SU-DHL-6 (cell line): ENCODE measurements at regions not wholly inside any gene's neighbourhood (a gene's known extent, or its start where the extent isn't known, plus 50 kb on each side); places are given as distances from the start of the nearest gene placed in this dataset.

Source experiments
- H2AFZ ChIP-seq: fragments of 200-600 bp; sonication (generic); 2 replicates; pipeline ENCODE4 v1.6.1; 2014; ENCODE audit warnings: low read depth, mild to moderate bottlenecking, moderate library complexity, mixed read lengths, antibody characterized with exemption, low read length; ENCODE audit not compliant: severe bottlenecking
- H3F3A ChIP-seq: fragments of 200-600 bp; shearing (Covaris generic); 2 replicates; pipeline ENCODE4 v1.6.0; 2016; ENCODE audit warnings: antibody characterized with exemption, mild to moderate bottlenecking; ENCODE audit not compliant: insufficient read depth
- H3K27ac ChIP-seq: fragments of 200-600 bp; sonication (generic); 2 replicates; pipeline ENCODE4 v1.5.1; 2016; ENCODE audit warnings: low read depth, mild to moderate bottlenecking, low read length, moderate library complexity, mixed read lengths
- H3K27me3 ChIP-seq: fragments of 200-600 bp; sonication (generic), shearing (Covaris generic); 2 replicates; pipeline ENCODE4 v1.6.0; 2014; ENCODE audit warnings: mild to moderate bottlenecking, low read length
- H3K36me3 ChIP-seq: fragments of 200-600 bp; sonication (generic); 2 replicates; pipeline ENCODE4 v1.6.1; 2014; ENCODE audit warnings: mild to moderate bottlenecking, low read length, mixed read lengths
- H3K4me2 ChIP-seq: fragments of 300-600, 200-600 bp; shearing (Covaris generic), sonication (generic); 2 replicates; pipeline ENCODE4 v1.6.0; 2014; ENCODE audit warnings: low read length, low read depth, mild to moderate bottlenecking; ENCODE audit not compliant: poor library complexity, severe bottlenecking
- H3K4me3 ChIP-seq: fragments of 200-600 bp; sonication (generic); 2 replicates; pipeline ENCODE4 v1.5.1; 2014; ENCODE audit warnings: antibody characterized with exemption, low read length, mild to moderate bottlenecking, mixed read lengths; ENCODE audit not compliant: insufficient read depth, poor library complexity, severe bottlenecking
- H3K79me2 ChIP-seq: fragments of 200-600 bp; sonication (generic); 2 replicates; pipeline ENCODE4 v1.6.1; 2014; ENCODE audit warnings: mild to moderate bottlenecking, low read length, moderate library complexity; ENCODE audit not compliant: insufficient read depth
- H3K9ac ChIP-seq: fragments of 200-600 bp; sonication (generic); 2 replicates; pipeline ENCODE4 v1.7.0; 2014; ENCODE audit warnings: mild to moderate bottlenecking, low read length
- H3K9me2 ChIP-seq: fragments of 200-600 bp; sonication (generic); replicated peaks from 2 replicates; pipeline ENCODE4 v1.6.1; 2014; ENCODE audit warnings: low read length; ENCODE audit not compliant: insufficient read depth
- H3K9me3 ChIP-seq: fragments of 200-600 bp; sonication (generic); 2 replicates; pipeline ENCODE4 v1.6.1; 2014; ENCODE audit warnings: low read length, mixed read lengths; ENCODE audit not compliant: insufficient read depth
- H4K20me1 ChIP-seq: fragments of 200-600 bp; sonication (generic); 2 replicates; pipeline ENCODE4 v1.6.1; 2014; ENCODE audit warnings: low read depth, mild to moderate bottlenecking, antibody characterized with exemption, low read length, moderate library complexity, mixed read lengths
- EZH2phosphoT487 ChIP-seq: fragments of 200-600 bp; sonication (generic), shearing (Covaris generic); conservative IDR thresholded peaks from 2 replicates; pipeline ENCODE4 v1.6.1; 2018; ENCODE audit warnings: mild to moderate bottlenecking, antibody characterized with exemption, low read length, moderate library complexity, mixed read lengths
- TF ChIP-seq, protein P1 (sequence below): fragments of 200-600 bp; sonication (generic); IDR thresholded peaks from one replicate; pipeline ENCODE4 v1.5.1; 2017; ENCODE audit warnings: antibody characterized with exemption, mild to moderate bottlenecking, low read length, moderate library complexity; ENCODE audit not compliant: insufficient read depth, poor library complexity, severe bottlenecking

DNA sequence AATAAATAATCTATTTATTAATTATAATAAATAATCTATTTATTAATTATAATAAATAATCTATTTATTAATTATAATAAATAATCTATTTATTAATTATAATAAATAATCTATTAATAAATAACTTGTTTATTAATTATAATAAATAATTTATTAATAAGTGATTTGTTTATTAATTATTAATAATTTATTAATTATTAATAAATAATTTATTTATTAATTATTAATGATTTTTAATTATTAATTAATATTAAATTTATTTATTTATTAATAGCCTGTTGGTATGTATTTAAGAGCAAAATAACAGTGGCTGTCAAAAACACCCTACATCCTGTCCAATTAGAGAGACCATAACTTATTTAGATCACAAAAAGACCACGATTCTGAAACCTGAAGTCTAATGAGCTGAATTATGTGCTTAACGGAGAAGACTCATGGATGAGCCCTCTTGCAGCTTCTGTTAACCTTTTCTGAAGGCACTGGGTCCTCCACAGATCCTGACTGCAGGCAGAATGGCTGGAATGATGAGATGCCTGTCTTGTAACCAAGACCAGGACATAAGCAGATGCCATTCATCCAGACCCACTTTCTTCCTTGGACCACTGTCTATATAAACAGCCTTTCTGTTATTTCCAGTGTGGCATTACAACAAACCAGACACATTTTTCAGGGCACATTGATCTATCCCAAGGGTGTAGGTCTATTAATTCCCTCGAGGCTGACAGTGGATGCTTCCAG is 134.2 kb downstream of the SETD4 start:
- H3K79me2 ChIP-seq: no peaks in the 10 kb centered on the region
- no peak overlapping the region for H3K9ac ChIP-seq
- no peaks in the 10 kb centered on the region for H3F3A ChIP-seq
- H3K4me3 ChIP-seq: no peak overlapping the region
- H3K9me2 ChIP-seq: no peaks in the 10 kb centered on the region
- H2AFZ ChIP-seq: no peak overlapping the region
- no peaks in the 10 kb centered on the region for H3K27me3 ChIP-seq
- no peaks in the 10 kb centered on the region for H3K9me3 ChIP-seq
- no peaks in the 10 kb centered on the region for H3K36me3 ChIP-seq
- no peaks in the 10 kb centered on the region for H4K20me1 ChIP-seq
- TF ChIP-seq EZH2phosphoT487: no peak
- H3K4me2 ChIP-seq: no peak overlapping the region
- no peak overlapping the region for H3K27ac ChIP-seq

DNA sequence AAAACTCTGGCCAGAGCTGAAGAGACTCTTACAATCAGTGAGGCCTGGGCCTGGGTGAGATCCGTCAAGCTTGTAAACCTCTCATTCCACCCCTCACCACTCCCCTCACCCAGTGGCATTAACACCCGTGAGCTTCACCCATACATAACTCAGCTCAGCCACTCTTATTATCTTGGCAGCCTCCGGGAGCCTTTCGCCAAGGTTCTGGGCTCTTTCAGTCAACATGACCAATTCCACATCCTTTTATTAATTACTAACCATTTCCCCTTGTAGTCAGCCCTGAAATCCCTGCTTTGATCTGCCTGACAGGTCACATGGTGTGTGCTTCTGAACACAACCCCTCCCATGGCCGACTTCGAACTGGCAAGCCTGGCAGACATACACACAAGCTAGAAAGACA is 134.8 kb downstream of the SETD4 start:
- Histone ChIP-seq H3K36me3 (no peaks in the 10 kb centered on the region), H3K27me3 (no peaks in the 10 kb centered on the region), H3K4me3 (no peak overlapping the region), H3F3A (no peaks in the 10 kb centered on the region), H4K20me1 (no peaks in the 10 kb centered on the region), H2AFZ (no peak overlapping the region), H3K9me2 (no peaks in the 10 kb centered on the region), H3K27ac (no peak overlapping the region), H3K79me2 (no peaks in the 10 kb centered on the region), H3K9me3 (no peaks in the 10 kb centered on the region), H3K4me2 (no peak overlapping the region), H3K9ac (no peak overlapping the region)
- TF ChIP-seq, protein P1, sequence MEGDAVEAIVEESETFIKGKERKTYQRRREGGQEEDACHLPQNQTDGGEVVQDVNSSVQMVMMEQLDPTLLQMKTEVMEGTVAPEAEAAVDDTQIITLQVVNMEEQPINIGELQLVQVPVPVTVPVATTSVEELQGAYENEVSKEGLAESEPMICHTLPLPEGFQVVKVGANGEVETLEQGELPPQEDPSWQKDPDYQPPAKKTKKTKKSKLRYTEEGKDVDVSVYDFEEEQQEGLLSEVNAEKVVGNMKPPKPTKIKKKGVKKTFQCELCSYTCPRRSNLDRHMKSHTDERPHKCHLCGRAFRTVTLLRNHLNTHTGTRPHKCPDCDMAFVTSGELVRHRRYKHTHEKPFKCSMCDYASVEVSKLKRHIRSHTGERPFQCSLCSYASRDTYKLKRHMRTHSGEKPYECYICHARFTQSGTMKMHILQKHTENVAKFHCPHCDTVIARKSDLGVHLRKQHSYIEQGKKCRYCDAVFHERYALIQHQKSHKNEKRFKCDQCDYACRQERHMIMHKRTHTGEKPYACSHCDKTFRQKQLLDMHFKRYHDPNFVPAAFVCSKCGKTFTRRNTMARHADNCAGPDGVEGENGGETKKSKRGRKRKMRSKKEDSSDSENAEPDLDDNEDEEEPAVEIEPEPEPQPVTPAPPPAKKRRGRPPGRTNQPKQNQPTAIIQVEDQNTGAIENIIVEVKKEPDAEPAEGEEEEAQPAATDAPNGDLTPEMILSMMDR: no peak
- no peak for TF ChIP-seq EZH2phosphoT487

DNA sequence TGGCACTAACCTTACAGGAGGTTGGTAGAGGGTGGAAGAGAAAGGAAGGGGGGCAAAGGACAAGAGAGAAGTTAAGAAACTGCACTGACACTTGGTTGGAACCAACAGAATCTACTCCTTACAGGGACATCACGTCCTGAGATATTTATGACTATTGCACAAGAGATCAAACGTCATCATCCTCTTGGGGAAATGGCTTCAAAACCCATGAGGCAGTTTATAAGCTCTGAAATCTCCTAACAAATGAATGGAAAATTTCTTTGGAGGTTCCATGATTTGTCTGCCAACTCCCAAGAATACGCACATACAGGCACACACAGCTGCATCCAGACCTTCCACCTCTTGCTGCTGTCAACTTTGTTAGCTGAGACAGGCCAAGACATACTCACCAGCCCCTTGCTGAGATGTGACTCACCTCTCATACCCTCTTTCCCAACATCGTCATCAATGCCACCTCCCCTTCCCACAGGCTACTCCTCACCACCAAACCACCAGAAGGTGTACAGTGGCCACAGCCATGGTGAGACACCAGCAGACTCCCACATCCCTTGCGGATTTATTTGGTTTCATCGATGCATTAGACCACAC is 135.5 kb downstream of the SETD4 start:
- Histone ChIP-seq H3K27me3 (no peaks in the 10 kb centered on the region), H3K79me2 (no peaks in the 10 kb centered on the region), H3F3A (no peaks in the 10 kb centered on the region), H3K4me2 (no peak overlapping the region), H3K9me3 (no peaks in the 10 kb centered on the region), H2AFZ (no peak overlapping the region), H3K27ac (no peak overlapping the region), H3K9me2 (no peaks in the 10 kb centered on the region), H3K4me3 (no peak overlapping the region), H3K36me3 (no peaks in the 10 kb centered on the region), H3K9ac (no peak overlapping the region), H4K20me1 (no peaks in the 10 kb centered on the region)
- no peak for TF ChIP-seq EZH2phosphoT487
- TF ChIP-seq, protein P1: no peak

DNA sequence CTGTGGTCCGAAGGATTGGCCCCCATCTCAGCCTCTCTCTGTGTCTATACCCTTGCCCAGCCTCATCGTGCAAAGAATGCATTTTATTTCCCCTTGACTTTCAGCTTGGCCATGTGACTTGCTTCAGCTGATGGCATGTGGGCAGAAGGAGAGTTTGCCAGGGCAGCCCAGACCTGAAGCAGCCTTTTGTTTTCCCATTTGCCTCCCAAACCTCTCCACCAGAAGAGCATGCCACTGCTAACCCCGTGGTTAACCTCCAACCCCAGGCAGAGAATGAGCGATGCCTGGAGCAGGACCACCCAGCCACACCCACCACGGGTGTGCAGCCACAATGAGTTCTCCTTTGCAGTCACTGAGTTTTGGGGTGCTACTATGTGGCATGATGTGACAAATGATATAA is 136.4 kb downstream of the SETD4 start:
- H3K4me3 ChIP-seq: no peak overlapping the region
- H3K36me3 ChIP-seq: no peaks in the 10 kb centered on the region
- no peak overlapping the region for H3K9ac ChIP-seq
- H3K9me3 ChIP-seq: no peaks in the 10 kb centered on the region
- H3K27me3 ChIP-seq: no peaks in the 10 kb centered on the region
- no peaks in the 10 kb centered on the region for H3K9me2 ChIP-seq
- no peaks in the 10 kb centered on the region for H4K20me1 ChIP-seq
- H3K79me2 ChIP-seq: no peaks in the 10 kb centered on the region
- no peak overlapping the region for H3K27ac ChIP-seq
- no peak overlapping the region for H3K4me2 ChIP-seq
- H3F3A ChIP-seq: no peaks in the 10 kb centered on the region
- TF ChIP-seq, protein P1: no peak
- no peak for TF ChIP-seq EZH2phosphoT487
- no peak overlapping the region for H2AFZ ChIP-seq
